ENCODE measurements at regions not wholly inside any gene's neighbourhood (a gene's known extent, or its start where the extent isn't known, plus 50 kb on each side); places are given as distances from the start of the nearest gene placed in this dataset.
"Not testable (repeated sequence)": the region's sequence is repeated elsewhere in the genome, so short reads cannot be mapped to it uniquely, and the experiment has no call there.

DNA sequence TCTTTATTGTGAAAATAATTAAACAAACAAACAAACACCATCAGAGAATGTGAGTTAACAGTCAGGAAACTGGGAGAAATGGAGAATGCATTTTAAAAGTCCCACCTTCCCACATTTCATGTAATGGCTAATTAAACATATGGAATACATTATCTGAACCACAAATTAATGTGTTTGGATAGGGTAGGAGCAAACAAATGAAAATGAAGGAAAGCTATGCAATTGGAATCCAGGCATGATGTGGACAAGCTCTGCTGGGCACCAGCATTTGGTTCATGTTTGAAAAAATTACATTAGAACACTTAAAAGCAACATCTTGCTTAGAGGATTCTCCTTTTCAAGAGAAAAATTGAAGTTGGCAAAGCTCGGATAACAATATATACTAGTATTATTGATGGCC lies 628.1 kb downstream of the LMO4 start:
- no peak for DNase-seq (ENCODE audit: low read depth in 2 of 2)

DNA sequence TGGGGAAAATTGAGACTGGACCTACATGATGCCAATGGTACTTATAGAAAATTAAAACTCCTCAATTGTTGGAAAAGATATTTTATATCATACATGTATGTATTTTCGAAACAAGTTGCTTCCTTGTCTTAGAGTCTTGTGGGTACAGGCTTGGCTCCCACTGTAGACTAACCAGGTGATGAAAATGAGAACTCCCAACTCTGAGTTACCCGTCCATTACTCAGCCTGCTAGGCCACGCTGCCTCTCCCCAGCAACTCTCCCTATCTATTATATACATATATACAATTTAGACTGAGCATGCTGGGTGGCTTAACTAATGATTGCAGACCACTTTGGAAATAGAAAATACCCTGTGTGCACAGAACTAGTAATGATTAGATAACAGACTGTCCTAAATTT lies 628.7 kb downstream of the LMO4 start:
- no peak for DNase-seq (ENCODE audit: low read depth in 2 of 2)

DNA sequence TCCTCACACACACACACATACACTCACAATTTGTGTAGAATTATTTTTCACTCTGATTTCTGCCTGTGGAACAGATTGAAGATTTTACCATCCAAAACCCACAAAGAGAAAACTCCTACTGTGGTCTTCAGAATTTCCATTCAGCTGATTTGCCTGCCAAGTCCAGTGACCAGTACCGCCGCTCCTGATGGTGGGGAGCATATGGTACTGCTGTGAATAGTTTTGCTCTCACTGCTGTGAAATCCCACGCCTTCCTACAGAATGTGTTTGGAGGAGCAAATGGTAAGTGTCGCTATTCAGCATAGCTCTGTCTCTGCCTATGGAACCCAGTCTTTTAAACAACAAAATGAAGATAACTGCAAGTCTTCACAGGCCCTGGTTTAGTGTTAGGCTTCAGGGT lies 629.5 kb downstream of the LMO4 start:
- no peak for DNase-seq (ENCODE audit: low read depth in 2 of 2)

DNA sequence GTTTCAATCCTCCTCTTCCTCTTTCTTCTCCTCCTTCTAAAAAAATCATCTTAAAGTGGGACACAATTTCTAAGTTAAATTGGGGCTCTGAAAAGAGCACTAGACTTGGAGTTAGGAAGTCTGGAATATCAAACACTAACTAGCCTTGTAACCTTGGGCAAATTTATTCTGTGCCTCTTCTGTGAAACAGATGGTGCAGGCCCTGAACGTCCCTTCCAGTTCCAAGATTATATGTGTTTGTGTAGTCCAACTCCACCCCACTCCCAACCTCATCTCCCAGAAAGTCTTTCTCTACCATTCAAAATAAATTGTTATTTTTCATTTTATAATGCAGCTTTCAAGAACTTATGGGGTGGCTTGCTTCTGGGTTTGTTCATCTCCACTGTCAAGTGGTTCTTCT lies 630.0 kb downstream of the LMO4 start:
- no peak for DNase-seq (ENCODE audit: low read depth in 2 of 2)

DNA sequence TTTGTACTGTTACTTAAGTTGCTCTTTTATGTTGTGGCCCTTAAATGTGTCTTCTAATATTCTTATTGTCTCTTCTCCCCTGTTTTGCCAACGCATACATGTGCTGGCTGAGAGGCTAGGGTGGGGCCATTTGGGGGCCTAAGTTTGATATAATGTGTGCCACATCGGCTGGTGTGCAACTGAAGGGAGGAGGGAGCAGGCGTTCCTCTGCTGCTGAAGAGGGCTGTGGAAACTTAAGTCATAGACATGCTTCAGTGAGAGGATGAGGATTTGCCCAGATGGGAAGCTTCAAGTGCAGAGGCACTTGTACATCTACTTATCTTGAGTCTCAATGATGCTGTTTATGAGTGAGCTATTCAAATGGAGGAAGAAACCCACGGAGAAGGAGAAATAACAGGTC lies 630.6 kb downstream of the LMO4 start:
- DNase-seq (ENCODE audit: low read depth in 2 of 2) = no peak

DNA sequence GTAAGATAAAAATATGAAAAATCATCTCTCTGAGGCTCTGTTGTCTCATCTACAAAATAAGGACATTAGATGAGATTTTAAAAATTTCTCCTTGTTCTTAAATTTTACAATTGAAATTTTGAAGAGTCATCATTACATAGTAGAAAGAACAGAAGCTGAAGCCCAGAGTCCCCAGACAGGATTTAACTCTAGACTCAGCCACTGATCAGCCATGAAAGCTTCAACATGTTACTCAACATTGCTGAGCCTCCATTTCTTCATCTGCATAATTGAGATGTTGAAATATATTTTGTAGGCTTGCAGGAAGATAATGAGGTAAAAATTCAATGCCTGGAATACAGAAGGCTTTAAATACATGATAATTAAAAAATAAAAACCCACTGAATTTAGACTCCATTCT lies 633.3 kb downstream of the LMO4 start:
- no peak for DNase-seq (ENCODE audit: low read depth in 2 of 2)

DNA sequence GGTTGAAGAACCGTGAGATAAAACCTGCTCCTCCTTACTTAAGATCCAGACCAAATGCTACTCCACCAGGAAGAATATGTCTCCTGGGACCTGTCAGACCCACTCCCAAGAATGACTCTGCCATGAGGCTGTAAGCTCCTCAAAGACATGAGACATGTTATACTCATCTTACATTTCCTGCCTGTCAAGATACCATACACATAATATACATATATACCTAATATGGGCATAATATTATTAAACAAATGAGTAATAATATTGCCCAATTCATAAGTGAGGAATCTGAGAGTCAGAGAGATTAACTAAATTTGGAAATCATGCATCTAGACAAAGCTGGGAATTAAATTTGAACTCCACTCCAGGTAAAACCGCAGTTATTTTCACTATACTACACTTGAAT lies 634.9 kb downstream of the LMO4 start:
- DNase-seq (ENCODE audit: low read depth in 2 of 2) = no peak

DNA sequence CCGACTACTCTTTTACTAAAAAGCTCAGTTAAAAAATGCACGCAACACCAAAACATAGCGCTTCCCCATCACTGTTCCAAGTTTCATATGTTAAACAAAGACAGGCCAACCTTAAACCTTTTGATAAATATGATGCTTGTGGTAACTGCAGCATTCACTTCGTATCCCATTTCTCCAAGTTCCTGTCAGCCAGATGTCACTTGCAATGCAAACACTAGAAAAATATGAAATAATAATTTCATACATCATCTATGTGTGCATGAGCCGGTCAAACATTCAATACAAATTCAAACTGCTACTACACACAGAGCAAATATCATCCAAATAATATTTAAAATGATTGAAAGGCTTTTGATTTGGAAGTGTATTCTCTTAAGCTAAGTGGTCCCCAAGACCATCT lies 636.5 kb downstream of the LMO4 start:
- no peak for DNase-seq (ENCODE audit: low read depth in 2 of 2)

DNA sequence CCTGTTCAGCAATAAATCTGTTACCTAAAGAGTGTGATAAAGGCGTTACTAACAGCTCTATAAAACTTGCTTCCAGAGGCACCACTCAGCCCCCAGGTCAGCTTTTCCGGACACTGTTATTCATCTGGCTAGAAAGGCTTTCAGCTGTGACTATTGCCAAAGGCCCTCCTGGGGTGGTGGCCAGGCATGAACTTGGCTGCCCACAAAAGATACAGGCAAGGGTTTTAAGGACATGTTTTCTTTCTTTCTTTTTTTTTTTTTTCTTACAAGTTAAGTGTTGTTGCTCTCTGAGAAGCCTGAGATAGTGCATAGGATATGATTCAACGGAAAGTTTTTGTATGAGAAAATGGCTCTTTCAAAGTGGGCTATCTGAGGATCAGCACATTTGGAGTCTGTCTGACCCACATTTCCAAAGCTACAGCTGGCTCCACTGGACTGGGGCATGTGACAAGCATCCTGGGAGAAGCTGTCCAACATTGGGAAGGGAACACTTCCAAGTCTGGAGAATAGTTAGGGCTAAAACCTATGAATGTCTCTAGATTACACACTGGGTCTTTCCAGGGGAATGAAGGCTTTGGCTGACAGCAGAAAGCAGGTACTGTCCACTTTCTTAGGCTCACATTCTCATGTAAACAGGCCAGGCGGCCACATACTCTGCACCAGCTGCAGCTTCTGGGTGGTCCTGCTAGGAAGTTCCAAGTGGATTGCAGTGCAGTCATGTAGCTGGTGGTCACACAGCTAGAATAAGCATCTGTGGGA lies 639.7 kb downstream of the LMO4 start:
- no peak for DNase-seq (ENCODE audit: low read depth in 2 of 2)

DNA sequence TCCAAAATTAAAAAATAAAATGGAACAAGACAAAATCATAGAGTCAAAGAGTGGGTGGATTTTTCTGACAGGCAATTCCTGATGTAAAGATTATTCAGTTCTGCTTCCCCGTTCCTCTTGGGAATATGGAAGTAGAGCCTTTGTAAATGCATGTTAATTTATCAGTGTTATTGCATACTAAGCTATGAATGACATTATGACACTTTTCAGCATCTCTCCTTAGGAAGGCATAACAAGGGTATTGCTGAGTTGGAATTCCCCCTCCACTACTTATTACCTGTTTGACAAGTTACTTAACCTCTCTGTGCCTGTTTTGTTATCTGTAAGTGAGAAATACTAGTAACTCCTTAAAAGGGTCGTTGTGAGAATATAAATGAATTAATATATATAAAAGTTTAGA lies 640.4 kb downstream of the LMO4 start:
- DNase-seq (ENCODE audit: low read depth in 2 of 2) = no peak

DNA sequence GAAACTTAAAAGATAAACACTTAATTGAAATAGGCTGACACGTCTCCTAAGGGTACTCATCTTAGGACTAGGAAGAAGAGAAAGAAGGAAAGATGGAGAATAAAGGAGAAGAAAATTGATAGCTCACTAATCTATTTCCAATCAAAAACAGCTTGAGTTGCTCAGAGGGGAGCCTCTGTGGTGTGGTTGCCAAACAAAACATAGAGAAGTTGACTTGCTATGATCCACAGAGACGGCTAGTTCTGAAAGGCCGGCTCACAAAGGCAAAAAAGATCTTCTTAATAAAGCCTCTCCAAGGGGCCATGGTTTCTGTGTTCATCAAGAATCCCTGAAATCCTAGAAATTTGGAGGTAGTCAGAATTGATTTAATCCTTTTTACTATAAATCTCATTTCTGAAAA lies 644.1 kb downstream of the LMO4 start:
- no peak for DNase-seq (ENCODE audit: low read depth in 2 of 2)

DNA sequence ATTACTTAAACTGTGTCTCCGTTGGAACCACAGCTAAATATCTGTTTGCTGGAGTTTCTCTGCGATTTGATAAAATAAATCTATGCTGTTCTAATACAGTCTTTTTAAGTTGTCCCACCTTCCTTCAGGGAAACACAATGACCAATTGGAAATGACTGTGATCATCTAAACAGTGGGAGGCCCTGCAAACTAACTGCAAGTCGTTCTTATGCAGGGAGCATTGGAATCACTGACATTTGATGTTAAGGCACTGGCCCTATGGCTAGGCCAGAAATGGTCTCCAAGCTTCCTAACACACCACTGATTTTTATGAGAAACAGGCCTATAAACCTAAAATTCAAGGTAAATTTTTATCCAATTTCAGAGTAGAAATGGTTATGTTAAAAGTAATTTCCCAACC lies 645.2 kb downstream of the LMO4 start:
- no peak for DNase-seq (ENCODE audit: low read depth in 2 of 2)

DNA sequence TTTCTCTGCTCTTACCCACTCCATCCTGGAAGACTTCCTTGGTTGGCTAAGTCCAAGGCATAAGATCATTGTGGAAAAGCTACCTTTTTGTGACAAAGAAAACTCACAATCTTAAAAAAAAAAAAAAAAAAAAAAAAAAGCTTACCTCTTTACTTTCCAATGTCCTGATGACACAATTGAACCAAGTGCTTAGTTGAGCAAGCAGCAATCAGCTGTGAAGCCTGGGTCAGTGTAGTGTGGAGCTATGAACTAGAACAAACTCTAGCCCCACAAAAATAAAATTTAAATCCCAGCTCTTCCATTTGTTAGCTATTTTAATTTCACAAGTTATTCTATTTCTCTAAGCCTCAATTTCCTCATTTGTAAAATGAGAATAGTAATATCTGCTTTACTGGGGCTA lies 647.6 kb downstream of the LMO4 start:
- no peak for DNase-seq (ENCODE audit: low read depth in 2 of 2)

DNA sequence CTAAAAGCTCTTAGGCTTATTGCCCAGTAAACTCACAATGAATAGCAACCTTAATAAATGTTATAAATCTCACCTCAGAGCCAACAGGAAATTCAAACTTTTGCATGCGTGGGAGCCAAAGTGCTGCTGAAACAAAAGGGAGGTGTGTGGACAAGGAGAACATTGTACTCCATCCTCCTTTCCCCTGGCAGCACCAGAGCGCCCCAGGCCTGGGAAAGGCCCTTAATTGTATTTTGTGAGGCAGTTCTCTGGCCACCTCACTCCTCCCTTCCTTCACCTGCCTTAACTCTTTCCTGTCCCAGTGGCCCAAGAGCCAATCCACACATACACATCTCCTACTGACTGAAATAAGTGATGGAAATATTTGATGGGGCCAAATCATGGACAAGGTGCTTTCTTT lies 648.5 kb downstream of the LMO4 start:
- no peak for DNase-seq (ENCODE audit: low read depth in 2 of 2)

DNA sequence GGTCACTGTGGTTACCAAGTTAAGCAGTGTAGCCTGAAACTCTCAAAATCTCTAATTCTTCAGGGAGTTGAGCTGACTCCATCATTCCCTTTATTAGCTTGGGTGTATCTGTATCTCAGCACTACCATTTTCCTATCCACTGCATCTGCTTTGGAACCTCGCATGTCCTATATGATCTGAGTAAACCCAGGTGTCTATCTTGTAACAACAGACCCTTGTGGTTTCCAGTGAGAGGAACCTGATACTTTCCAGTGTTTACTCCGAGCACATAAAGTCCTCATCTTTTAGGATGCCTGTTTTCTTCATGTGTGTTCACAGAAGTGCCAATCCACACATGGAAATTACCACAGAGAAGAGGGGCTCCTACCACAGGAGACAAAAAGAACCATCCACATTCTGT lies 650.4 kb downstream of the LMO4 start:
- no peak for DNase-seq (ENCODE audit: low read depth in 2 of 2)

DNA sequence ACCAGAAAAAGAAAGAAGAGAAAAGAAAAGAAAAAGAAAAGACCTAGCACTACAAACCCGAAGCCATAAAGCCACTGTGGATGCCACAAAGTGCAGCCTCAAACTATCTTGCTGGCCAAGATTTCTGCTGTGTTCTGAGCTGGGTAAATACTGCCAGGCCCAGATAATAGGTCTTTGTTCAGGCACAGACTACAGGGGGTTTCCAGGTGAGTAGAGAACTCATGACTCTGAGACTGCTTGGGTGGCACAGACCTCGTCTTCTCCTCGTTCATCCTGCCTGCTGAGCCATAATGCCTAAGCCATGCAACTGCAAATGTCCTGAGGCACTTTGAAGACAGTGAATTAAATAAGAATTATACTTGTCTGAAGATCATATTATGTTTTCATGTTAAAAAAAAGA lies 651.8 kb downstream of the LMO4 start:
- DNase-seq (ENCODE audit: low read depth in 2 of 2) = no peak

DNA sequence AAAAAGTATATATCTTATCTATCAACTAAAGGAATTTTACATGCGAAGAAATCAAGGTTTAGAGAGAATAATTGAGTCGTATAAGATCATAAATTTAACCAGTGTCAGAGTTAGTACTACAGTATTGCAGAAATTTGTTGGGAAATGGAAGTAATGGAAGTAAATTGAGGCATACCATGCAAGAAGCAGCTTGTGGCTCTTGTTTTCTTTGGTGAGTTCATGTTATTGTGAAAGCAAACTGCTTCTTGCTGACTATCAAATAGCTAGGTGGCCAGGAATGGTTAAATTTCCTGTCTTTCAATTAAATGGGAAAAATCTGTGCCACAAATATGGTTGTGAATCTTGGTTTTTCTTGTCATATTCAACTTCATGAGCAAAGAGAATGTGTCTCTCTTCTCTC lies 652.7 kb downstream of the LMO4 start:
- DNase-seq (ENCODE audit: low read depth in 2 of 2) = no peak

DNA sequence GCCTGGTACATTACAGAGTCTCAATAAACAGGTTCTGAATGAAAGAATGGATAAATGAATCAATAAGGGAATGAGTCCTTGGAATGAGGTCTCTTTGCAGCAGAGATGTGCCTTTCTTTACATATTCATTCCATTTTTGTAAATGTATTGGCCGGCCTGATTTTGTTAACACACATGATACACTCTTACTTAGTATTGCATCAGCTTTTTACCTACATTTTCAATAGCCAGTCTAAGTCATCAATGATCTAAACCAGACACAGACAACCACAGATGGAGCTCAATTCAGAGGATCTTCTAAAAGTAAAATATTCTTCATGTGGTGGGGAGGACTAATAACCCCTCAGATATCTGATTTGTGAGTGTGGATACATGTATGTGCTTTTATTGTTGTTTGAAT lies 653.1 kb downstream of the LMO4 start:
- DNase-seq (ENCODE audit: low read depth in 2 of 2) = no peak

DNA sequence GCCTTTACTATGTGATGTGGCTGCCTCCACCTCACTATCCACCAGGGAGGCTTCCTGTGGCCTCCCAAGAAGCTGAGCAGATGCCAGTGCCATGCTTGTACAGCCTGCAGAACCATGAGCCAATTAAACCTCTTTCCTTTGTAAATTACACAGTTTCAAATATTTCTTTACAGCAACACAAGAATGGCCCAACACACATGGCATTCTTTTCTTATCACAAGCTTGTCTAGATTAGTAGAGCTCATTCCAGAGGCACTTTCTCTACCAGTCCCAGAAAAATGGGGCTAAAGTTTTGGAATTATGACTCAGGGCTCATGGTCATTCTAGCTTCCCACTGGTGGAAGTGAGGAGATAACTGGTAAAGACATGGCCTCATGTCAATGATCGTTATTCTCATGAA lies 655.2 kb downstream of the LMO4 start:
- no peak for DNase-seq (ENCODE audit: low read depth in 2 of 2)

DNA sequence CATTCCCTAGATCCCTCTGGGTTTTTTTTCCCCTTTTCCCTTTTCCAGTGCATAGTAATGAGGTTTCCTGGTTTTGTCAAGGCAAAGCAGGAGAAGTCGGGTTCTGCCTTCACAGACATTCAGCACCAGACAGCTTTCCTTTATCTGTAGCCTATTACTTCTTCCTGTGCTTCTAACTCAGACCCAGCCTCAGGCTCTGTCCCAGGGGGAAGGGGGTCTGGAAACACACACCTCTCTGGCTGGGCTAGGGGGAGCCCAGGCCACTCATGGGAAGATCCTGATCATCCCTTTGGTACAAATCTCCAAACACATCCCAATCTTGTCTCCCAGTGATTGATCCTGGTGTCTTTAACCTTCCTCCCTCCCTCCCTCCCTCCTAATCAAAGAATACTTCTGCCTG lies 656.4 kb downstream of the LMO4 start:
- no peak for DNase-seq (ENCODE audit: low read depth in 2 of 2)

DNA sequence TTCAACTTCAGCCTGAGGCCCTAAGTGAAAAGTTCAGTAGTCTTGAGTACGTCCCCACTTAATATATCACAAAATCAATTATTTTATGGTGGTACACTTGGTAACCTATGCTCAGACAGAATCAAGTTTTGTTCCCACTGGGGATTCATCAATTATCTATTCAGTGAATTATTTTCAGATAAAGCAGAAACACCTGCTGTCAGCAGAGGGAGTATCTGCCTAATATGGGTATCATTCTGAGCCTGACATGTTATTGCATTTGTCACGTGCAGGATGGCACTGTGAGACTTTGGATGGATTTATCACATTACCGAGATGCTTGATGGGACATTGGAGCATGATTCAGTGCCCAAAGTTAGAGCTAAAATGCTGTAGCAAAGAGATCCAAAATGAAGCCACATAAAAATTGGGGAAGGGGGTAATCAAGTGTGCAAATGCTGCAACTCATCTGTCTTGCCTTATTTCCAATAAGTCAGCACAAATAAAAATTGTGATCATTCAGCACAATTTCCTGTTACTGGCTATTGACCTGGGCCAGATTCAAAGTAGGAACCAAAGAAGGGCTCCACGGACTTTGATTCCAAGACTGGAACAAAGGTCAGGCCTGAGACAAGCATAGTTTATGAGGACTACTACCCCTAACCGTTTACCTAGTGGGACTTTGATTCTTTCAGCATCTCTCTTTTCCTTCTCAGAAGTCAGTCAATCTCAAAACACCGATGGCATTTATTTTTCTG lies 657.6 kb downstream of the LMO4 start:
- no peak for DNase-seq (ENCODE audit: low read depth in 2 of 2)

DNA sequence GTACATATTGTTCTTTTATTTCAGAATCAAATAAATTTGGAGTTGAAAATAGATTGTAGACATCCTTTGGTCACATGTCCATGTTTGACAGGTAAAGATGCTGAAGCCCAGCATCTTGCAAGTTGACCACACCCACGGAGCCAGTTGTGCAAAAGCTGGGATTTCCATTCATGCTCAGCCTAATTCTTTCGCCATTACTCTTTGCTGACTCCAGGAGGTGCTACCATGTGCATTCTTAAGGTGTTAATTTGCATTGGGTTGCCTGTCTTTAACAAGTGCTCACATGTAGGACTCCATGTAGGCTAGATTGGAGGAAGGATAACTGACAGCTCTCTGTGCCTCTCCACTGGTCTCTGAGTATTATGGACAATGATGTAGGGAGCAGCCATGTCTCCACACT lies 660.7 kb downstream of the LMO4 start:
- DNase-seq (ENCODE audit: low read depth in 2 of 2) = no peak

DNA sequence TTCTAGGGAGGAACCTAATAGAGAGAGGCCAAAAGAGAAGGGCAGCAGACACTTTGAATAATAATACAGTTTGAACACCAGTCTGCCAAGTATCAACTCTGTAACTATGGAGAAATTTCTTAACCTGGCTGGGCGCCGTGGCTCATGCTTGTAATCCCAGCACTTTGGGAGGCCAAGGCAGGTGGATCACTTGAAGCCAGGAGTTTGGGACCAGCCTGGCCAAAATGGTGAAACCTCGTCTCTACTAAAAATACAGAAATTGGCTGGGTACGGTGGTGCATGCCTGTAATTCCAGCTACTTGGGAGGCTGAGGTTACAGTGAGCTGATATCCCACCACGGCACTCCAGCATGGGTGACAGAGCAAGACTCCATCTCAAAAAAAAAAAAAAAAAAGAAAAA lies 663.9 kb downstream of the LMO4 start:
- DNase-seq (ENCODE audit: low read depth in 2 of 2) = not testable (repeated sequence)

DNA sequence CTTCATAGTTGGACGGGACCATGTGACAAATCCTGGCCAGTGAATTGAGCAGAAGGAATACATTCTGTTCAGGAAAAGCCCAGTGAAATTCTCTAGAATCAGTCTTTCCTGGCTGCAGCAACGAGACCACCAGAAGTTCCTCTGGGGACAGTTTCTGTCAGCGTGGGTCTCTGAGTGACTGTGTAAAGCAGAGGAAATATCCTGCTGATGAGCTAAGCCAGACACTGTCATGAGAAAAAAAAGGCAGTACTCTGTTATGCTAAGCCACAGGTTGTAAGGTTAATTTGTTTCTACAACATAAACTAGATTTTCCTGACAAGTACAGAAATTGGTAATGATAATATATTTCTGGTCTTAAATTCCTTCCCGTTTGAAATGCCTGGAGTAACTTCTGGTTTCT lies 664.4 kb downstream of the LMO4 start:
- no peak for DNase-seq (ENCODE audit: low read depth in 2 of 2)

Measured in stimulated activated CD4-positive, alpha-beta T cell treated with anti-CD3 and anti-CD28 coated beads, Interleukin-12 subunit alpha, Interleukin-12 subunit beta, amount 100 ng/mL, for 24 hours (primary cell).